Activated CD8-positive, alpha-beta memory T cell treated with anti-CD3 and anti-CD28 coated beads, Interleukin-2, amount 50 U/mL, for 48 hours (primary cell): ENCODE measurements at regions not wholly inside any gene's neighbourhood (a gene's known extent, or its start where the extent isn't known, plus 50 kb on each side); places are given as distances from the start of the nearest gene placed in this dataset.

Source experiments
- DNase-seq: peaks from one replicate; pipeline ENCODE4 v3.0.0-alpha.2; 2020

DNA sequence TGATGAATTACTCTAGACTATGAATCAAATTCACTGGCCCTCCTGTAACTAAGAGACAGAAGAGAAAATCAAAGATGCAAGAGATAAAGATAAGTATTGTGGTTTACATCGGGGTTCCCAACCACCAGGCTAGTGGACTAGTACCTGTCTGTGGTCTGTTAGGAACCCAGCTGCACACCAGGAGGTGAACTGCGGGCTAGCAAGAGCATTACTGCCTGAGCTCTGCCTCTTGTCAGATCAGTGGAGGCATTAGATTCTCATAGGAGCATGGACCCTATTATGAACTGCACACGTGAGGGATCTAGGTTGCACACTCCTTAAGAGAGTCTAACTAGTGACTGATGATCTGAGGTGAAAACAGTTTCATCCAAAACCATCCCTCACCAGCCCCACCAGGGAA, 58.9 kb upstream of the DUSP10 start:
- DNase-seq, result no peak

- no peak for DNase-seq
Observed at GRCh38 chr1:221797506-221797905, 55.6 kb upstream of the DUSP10 start.

DNA sequence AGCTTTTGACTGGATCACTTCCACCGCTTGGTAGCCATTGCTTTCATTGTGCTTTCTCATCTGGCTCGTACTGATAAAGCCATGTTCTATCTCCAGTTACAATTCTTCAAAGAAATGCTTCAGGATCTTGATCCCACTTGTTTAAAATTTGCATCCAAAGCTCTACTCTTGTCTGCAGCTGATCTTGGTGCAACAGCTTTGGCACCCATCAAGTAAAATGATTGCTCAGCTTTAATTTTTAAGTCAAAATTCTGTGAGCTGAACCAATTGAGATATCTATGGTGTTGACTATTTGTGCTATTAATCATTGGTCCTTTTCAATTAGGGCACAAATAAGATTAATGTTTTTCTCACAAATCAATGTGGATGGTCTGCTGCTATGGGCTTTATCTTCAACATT, 54.8 kb upstream of the DUSP10 start:
- DNase-seq, result no peak

DNA sequence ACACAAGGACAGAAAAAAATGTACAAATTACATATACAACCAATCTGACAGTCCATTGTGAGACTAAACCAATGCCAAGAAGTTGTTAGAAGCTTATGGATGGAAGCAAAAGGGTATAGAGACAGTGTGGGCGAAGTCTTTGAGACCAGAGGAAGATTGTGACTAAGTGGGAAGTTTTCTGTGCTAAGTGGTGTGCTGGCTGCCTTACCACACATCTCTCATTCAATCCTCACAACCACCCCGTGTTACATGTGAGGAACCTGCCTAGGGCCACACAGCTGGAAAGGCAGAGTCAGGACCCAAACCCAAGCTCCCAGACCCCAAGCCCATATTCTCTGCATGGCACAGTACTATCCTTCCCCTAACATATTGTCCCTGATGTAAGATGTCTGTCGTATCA, 53.5 kb upstream of the DUSP10 start:
- DNase-seq, result no peak

DNA sequence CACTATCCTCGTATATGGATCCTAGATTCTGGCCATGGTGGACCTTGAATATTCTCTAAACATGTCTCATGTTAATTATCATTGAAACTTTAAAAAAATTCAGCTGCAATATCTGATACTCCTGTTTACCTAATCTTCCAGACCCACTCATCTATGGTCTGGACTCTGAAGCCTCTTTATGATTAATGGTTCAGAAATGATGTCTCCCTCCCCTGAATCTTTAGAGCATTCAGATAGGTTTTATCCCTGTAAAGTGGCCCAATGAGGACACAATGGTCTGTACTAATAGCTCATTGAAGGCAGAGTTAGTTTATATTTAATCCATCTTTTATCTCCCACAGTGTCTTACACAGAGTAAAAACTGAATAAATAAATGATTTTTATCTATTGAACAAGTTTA, 53.0 kb upstream of the DUSP10 start:
- DNase-seq, result no peak

- DNase-seq, result no peak
Observed at GRCh38 chr1:221794079-221794670, 52.3 kb upstream of the DUSP10 start.

GRCh38 chr1:221793439-221794078, 51.7 kb upstream of the DUSP10 start:
- no peak for DNase-seq

- DNase-seq, result no peak
Observed at GRCh38 chr1:221791846-221792245, 50.0 kb upstream of the DUSP10 start.
